CD14-positive monocyte (primary cell): ENCODE measurements at regions not wholly inside any gene's neighbourhood (a gene's known extent, or its start where the extent isn't known, plus 50 kb on each side); places are given as distances from the start of the nearest gene placed in this dataset.

Experiments used
- DNase-seq, 3 donors: peaks; one replicate each; pipeline ENCODE4 v3.0.0-alpha.2; 2011 to 2022
- H2AFZ ChIP-seq: 2 replicates; pipeline ENCODE4 v1.6.0; 2012; ENCODE audit warnings: mild to moderate bottlenecking, low read depth, low read length, inconsistent platforms; ENCODE audit not compliant: insufficient read depth, poor library complexity, severe bottlenecking
- H3K27ac ChIP-seq, 2 donors: 1 replicate in 1 of 2; 2 replicates in 1 of 2; pipeline ENCODE4 v1.5.1; 2012 to 2013; ENCODE audit warnings: low read length in 2 of 2, control low read depth in 1 of 2, inconsistent platforms in 1 of 2, low read depth in 1 of 2, mild to moderate bottlenecking in 1 of 2
- H3K27me3 ChIP-seq, 2 donors: one replicate each; pipeline versions ENCODE4 v1.6.0 to v1.6.1; 2011 to 2013; ENCODE audit warnings: low read length in 2 of 2; ENCODE audit not compliant: control insufficient read depth in 2 of 2, insufficient read depth in 2 of 2
- H3K36me3 ChIP-seq, 2 donors: replicated peaks in 1 of 2; 1 replicate in 1 of 2; 2 replicates in 1 of 2; pipeline versions ENCODE4 v1.5.1 to v1.6.1; 2012 to 2013; ENCODE audit warnings: low read length in 2 of 2, control low read depth in 1 of 2, inconsistent platforms in 1 of 2, mild to moderate bottlenecking in 1 of 2; ENCODE audit not compliant: insufficient read depth in 2 of 2, control insufficient read depth in 1 of 2
- H3K4me1 ChIP-seq, 2 donors: 1 replicate in 1 of 2; 2 replicates in 1 of 2; pipeline versions ENCODE4 v1.5.1 to v1.6.1; 2012 to 2013; ENCODE audit warnings: low read length in 2 of 2, control low read depth in 1 of 2, inconsistent platforms in 1 of 2, mild to moderate bottlenecking in 1 of 2, moderate library complexity in 1 of 2; ENCODE audit not compliant: insufficient read depth in 2 of 2, control insufficient read depth in 1 of 2
- H3K4me2 ChIP-seq: replicated peaks from 2 replicates; pipeline ENCODE3; 2012; ENCODE audit warnings: low read length, moderate library complexity, mild to moderate bottlenecking; ENCODE audit not compliant: poor library complexity, severe bottlenecking; ENCODE audit errors: extremely low read depth
- H3K4me3 ChIP-seq, 3 experiments: fragments of 200-600 bp in 1 of 3; sonication (generic) in 1 of 3; replicated peaks in 1 of 3; 1 replicate in 2 of 3; 2 replicates in 1 of 3; pipeline ENCODE4 v1.5.1; 2011 to 2013; ENCODE audit warnings: low read length in 3 of 3, mild to moderate bottlenecking in 3 of 3, control low read depth in 2 of 3, low read depth in 2 of 3, inconsistent platforms in 1 of 3, moderate library complexity in 1 of 3
- H3K79me2 ChIP-seq: 2 replicates; pipeline ENCODE4 v1.6.0; 2012; ENCODE audit warnings: mild to moderate bottlenecking, control low read depth, inconsistent platforms, low read length, moderate library complexity; ENCODE audit not compliant: insufficient read depth
- H3K9ac ChIP-seq: 2 replicates; pipeline ENCODE4 v1.6.0; 2017; ENCODE audit warnings: low read length, mild to moderate bottlenecking; ENCODE audit not compliant: insufficient read depth, poor library complexity, severe bottlenecking
- H3K9me3 ChIP-seq, 2 donors: replicated peaks in 1 of 2; 1 replicate in 1 of 2; 2 replicates in 1 of 2; pipeline versions ENCODE4 v1.5.1 to v1.6.1; 2012 to 2013; ENCODE audit warnings: low read length in 2 of 2, control low read depth in 1 of 2; ENCODE audit not compliant: control insufficient read depth in 1 of 2, insufficient read depth in 1 of 2
- H4K20me1 ChIP-seq: 2 replicates; pipeline ENCODE4 v1.6.0; 2012; ENCODE audit warnings: mild to moderate bottlenecking, low read length, control low read depth, moderate library complexity; ENCODE audit not compliant: insufficient read depth
- H3K27ac Mint-ChIP-seq, 7 donors: one replicate each; pipeline ENCODE4 v1.8.0; 2020; ENCODE audit warnings: mild to moderate bottlenecking in 7 of 7, mixed read lengths in 7 of 7, moderate library complexity in 6 of 7, inconsistent platforms in 2 of 7
- H3K27me3 Mint-ChIP-seq, 3 donors: one replicate each; pipeline ENCODE4 v1.8.0; 2021 to 2022; ENCODE audit warnings: low read depth in 3 of 3, mild to moderate bottlenecking in 3 of 3, mixed read lengths in 3 of 3, moderate library complexity in 3 of 3, inconsistent platforms in 1 of 3
- H3K36me3 Mint-ChIP-seq, 2 donors: one replicate each; pipeline ENCODE4 v1.8.0; 2020; ENCODE audit warnings: mixed read lengths in 2 of 2, inconsistent platforms in 1 of 2, mild to moderate bottlenecking in 1 of 2
- H3K4me1 Mint-ChIP-seq: one replicate; pipeline ENCODE4 v1.8.0; 2020; ENCODE audit warnings: mild to moderate bottlenecking, mixed read lengths
- H3K4me3 Mint-ChIP-seq, 2 donors: one replicate each; pipeline ENCODE4 v1.8.0; 2020; ENCODE audit warnings: mild to moderate bottlenecking in 2 of 2, mixed read lengths in 2 of 2, moderate library complexity in 1 of 2
- H3K9me3 Mint-ChIP-seq, 7 donors: one replicate each; pipeline ENCODE4 v1.8.0; 2020 to 2022; ENCODE audit warnings: mixed read lengths in 7 of 7, mild to moderate bottlenecking in 6 of 7, moderate library complexity in 6 of 7, inconsistent platforms in 2 of 7
- WGBS: methylation state at CpG from one replicate; pipeline ENCODE4 v1.1.5; 2013; ENCODE audit warnings: missing lambda C conversion rate; ENCODE audit not compliant: insufficient coverage; 5-methylcytosine and 5-hydroxymethylcytosine counted together
- intact Hi-C, 2 donors: fragments of 100-400 bp; cut with micrococcal nuclease; formaldehyde crosslinking; loops; one replicate each; pipeline versions ENCODE4 v1.15.0 to v1.15.1; 2023
- TF ChIP-seq, protein P1 (sequence below): fragments of 200-600 bp; IDR thresholded peaks from one replicate; pipeline ENCODE4 v1.8.0; 2022; ENCODE audit warnings: antibody characterized with exemption, mild to moderate bottlenecking

DNA sequence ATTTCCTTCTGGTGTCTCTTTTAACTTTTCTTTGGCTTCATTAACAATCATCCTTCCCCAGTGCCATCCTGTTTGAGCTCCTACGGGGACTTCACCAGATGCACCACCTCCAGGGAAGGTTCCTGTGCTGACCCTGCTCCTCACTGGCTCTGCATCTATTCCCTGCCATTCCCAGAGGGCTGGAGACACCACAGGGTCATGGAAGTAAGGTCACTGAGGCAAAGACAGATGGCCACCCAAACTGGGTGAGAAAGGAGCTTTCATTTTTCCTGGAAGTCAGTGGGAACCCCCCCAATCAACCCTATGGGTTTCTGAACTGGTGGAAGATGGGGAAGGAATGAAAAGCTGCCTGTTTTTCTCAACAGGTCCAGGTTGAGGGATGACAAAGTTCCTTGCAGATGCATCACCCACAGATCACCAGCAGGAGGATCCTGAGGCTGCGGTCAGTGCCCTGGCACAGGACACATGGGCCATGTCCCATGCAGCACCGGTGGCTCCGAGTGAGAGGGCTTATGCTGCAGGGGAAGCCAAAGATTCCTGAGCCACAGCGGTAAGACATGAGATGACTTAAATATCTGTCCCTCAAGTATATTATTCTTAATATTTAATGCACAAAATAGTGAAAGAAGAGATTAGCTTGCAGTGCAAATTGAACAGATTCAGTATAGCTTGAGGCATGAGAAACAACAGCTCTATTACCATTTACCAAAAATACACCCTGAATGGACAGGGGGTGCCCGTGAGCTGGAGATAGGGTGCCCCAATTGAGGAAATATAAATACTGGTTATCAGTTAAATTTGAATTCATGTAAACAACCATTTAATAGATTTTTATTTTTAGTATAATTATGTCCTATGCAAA, 73.0 kb upstream of the VPREB1 start:
- peaks cover 3 to 7% (median 5%) of the 10 kb centered on the region in 3 donors for H3K27me3 Mint-ChIP-seq

DNA sequence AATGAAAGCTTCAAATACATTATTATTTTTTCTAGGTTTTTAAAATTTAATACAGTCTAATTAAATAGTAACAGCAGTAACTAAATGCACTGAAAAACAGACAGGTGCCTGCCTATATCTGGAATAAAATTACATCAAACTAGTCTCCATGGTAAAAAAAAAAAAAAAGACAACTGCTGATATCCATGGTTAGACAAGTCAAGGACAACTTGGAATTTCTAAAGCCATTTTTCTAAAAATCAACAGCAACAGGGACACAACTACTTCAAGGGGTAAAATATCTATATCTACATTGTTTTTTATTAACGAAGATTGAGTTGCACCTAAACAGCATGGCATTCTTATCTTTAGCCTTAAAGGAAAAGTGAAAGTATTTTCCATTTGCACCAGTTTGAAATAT, 74.7 kb upstream of the VPREB1 start:
- no peak for DNase-seq
- no CpG with 5 or more reads among the region's 1 CpG for whole genome bisulfite sequencing
- Histone ChIP-seq H3K27me3 (no peaks in the 10 kb centered on the region), H3K36me3 (no peaks in the 10 kb centered on the region), H3K9ac (no peak overlapping the region), H3K4me2 (no peak overlapping the region), H3K79me2 (no peaks in the 10 kb centered on the region), H3K4me1 (peaks cover 10 to 11% of the 10 kb centered on the region in 2 donors), H2AFZ (no peak overlapping the region), H4K20me1 (no peaks in the 10 kb centered on the region), H3K4me3 (no peak overlapping the region), H3K27ac (no peak overlapping the region), H3K9me3 (no peaks in the 10 kb centered on the region)
- intact Hi-C loops = no loop called here
- Mint-ChIP-seq H3K4me1 (peaks cover 16% of the 10 kb centered on the region), H3K9me3 (no peaks in the 10 kb centered on the region), H3K27me3 (peaks cover 5 to 7% (median 6%) of the 10 kb centered on the region in 3 donors), H3K27ac (no peak overlapping the region), H3K4me3 (no peak overlapping the region), H3K36me3 (no peaks in the 10 kb centered on the region)
- TF ChIP-seq, protein P1, sequence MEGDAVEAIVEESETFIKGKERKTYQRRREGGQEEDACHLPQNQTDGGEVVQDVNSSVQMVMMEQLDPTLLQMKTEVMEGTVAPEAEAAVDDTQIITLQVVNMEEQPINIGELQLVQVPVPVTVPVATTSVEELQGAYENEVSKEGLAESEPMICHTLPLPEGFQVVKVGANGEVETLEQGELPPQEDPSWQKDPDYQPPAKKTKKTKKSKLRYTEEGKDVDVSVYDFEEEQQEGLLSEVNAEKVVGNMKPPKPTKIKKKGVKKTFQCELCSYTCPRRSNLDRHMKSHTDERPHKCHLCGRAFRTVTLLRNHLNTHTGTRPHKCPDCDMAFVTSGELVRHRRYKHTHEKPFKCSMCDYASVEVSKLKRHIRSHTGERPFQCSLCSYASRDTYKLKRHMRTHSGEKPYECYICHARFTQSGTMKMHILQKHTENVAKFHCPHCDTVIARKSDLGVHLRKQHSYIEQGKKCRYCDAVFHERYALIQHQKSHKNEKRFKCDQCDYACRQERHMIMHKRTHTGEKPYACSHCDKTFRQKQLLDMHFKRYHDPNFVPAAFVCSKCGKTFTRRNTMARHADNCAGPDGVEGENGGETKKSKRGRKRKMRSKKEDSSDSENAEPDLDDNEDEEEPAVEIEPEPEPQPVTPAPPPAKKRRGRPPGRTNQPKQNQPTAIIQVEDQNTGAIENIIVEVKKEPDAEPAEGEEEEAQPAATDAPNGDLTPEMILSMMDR = no peak

More for the DNA sequence above, 73.0 kb upstream of the VPREB1 start:
- TF ChIP-seq, protein P1 = peak; percentile 44
- Mint-ChIP-seq H3K27ac (no peak overlapping the region), H3K4me1 (peaks cover 16% of the 10 kb centered on the region), H3K4me3 (no peak overlapping the region), H3K36me3 (no peaks in the 10 kb centered on the region), H3K9me3 (no peaks in the 10 kb centered on the region)
- no peaks in the 10 kb centered on the region for H4K20me1 ChIP-seq
- H3K27ac ChIP-seq = no peak overlapping the region
- H3K4me1 ChIP-seq = peaks cover 10 to 11% of the 10 kb centered on the region in 2 donors
- no peaks in the 10 kb centered on the region for H3K79me2 ChIP-seq
- no peaks in the 10 kb centered on the region for H3K36me3 ChIP-seq
- H3K27me3 ChIP-seq = no peaks in the 10 kb centered on the region
- H3K4me3 ChIP-seq = no peak overlapping the region
- no peak overlapping the region for H2AFZ ChIP-seq
- no peak overlapping the region for H3K4me2 ChIP-seq
- no peak for DNase-seq
- intact Hi-C loops = no loop called here
- 92% methylated on average over 2 of the region's 6 CpGs for WGBS
- no peaks in the 10 kb centered on the region for H3K9me3 ChIP-seq
- H3K9ac ChIP-seq = no peak overlapping the region
